Activated CD4-positive, alpha-beta T cell treated with anti-CD3 and anti-CD28 coated beads for 48 hours (primary cell): ENCODE measurements at regions not wholly inside any gene's neighbourhood (a gene's known extent, or its start where the extent isn't known, plus 50 kb on each side); places are given as distances from the start of the nearest gene placed in this dataset.

Experiments
- DNase-seq: peaks from one replicate; pipeline ENCODE4 v3.0.0-alpha.2; 2020

DNA sequence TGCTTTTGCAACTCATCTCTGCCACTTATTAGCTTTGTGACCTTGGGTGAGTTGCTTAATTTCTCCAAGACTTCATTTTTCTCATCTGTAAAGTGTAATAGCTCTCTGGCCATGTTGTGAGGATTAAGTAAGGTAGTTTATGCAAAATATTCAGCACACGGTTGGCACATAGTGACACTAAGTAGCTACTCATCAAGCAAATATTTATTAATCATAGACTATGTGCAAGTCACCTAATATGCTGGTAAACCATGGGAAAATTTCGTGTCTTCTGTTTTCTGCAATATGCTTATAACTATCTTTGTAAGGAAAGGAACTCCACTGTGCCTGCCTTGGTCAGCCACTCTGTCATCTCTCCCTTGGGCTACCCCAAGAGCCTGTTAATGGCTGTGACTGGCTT, 50.3 kb upstream of the EGR2 start:
- DNase-seq, result no peak
